WTC11 (cell line): ENCODE measurements at regions not wholly inside any gene's neighbourhood (a gene's known extent, or its start where the extent isn't known, plus 50 kb on each side); places are given as distances from the start of the nearest gene placed in this dataset.

Source experiments
- ATAC-seq: fragments of 200-7000 bp; cut with Tn5 transposase; 2 replicates; pipeline ENCODE4 v1.10.0; 2021; ENCODE audit warnings: mild to moderate bottlenecking, moderate library complexity
- CTCF ChIA-PET: fragments of 300-600 bp; sonication (Branson Sonifier 250); formaldehyde crosslinking; loops from one replicate; lab custom pipeline; 2021; ENCODE audit warnings: antibody characterized with exemption; lab: Charles Lee
- POLR2A ChIA-PET: fragments of 350-600 bp; sonication (Branson Sonifier 250); formaldehyde crosslinking; loops from one replicate; lab custom pipeline; 2021; ENCODE audit warnings: antibody characterized with exemption; lab: Charles Lee
- DNase-seq: peaks from one replicate; pipeline ENCODE4 v3.0.0; 2021; ENCODE audit warnings: low spot score
- H3K27ac Mint-ChIP-seq: 2 replicates; pipeline ENCODE4 v1.8.0; 2021; ENCODE audit warnings: mixed read lengths
- H3K27me3 Mint-ChIP-seq: 2 replicates; pipeline ENCODE4 v1.8.0; 2021; ENCODE audit warnings: low read depth, mild to moderate bottlenecking, moderate library complexity, mixed read lengths
- H3K36me3 Mint-ChIP-seq: 2 replicates; pipeline ENCODE4 v1.8.0; 2021; ENCODE audit warnings: mixed read lengths
- H3K4me1 Mint-ChIP-seq: 2 replicates; pipeline ENCODE4 v1.8.0; 2022; ENCODE audit warnings: mixed read lengths
- H3K4me3 Mint-ChIP-seq: 2 replicates; pipeline ENCODE4 v1.8.0; 2021; ENCODE audit warnings: mild to moderate bottlenecking, moderate library complexity, mixed read lengths
- H3K9me3 Mint-ChIP-seq: 2 replicates; pipeline ENCODE4 v1.8.0; 2021; ENCODE audit warnings: mixed read lengths
- ATF1 ChIP-seq: sonication (generic); formaldehyde crosslinking; IDR thresholded peaks from 2 replicates; pipeline ENCODE4 v1.8.1; 2023; ENCODE audit warnings: mild to moderate bottlenecking, moderate library complexity, missing genetic modification reagents
- EMX1 ChIP-seq: fragments of 250-450 bp; sonication (Bioruptor Pico); IDR thresholded peaks from 2 replicates; pipeline ENCODE4 v1.8.0; 2021; ENCODE audit warnings: mild to moderate bottlenecking
- FOXP1 ChIP-seq: sonication (generic); formaldehyde crosslinking; IDR thresholded peaks from 2 replicates; pipeline ENCODE4 v1.8.0; 2022; ENCODE audit warnings: missing genetic modification reagents, mild to moderate bottlenecking, moderate library complexity, borderline replicate concordance
- NFE2L1 ChIP-seq: sonication (generic); formaldehyde crosslinking; IDR thresholded peaks from 2 replicates; pipeline ENCODE4 v1.8.1; 2023; ENCODE audit warnings: missing genetic modification reagents
- NFYB ChIP-seq: sonication (generic); formaldehyde crosslinking; conservative IDR thresholded peaks from 2 replicates; pipeline ENCODE4 v1.8.0; 2022; ENCODE audit warnings: low read depth, missing genetic modification reagents
- NR1H2 ChIP-seq: sonication (generic); formaldehyde crosslinking; IDR thresholded peaks from 2 replicates; pipeline ENCODE4 v1.9.0; 2021; ENCODE audit warnings: mild to moderate bottlenecking, moderate library complexity, missing genetic modification reagents
- NR3C1 ChIP-seq: sonication (generic); formaldehyde crosslinking; conservative IDR thresholded peaks from 2 replicates; pipeline ENCODE4 v1.8.1; 2023; ENCODE audit warnings: low read depth, mild to moderate bottlenecking, missing genetic modification reagents
- SP1 ChIP-seq: sonication (generic); formaldehyde crosslinking; conservative IDR thresholded peaks from 2 replicates; pipeline ENCODE4 v1.8.1; 2022; ENCODE audit warnings: missing genetic modification reagents
- TP53 ChIP-seq: sonication (generic); formaldehyde crosslinking; IDR thresholded peaks from 2 replicates; pipeline ENCODE4 v1.8.1; 2023; ENCODE audit warnings: mild to moderate bottlenecking, missing genetic modification reagents
- ZNF121 ChIP-seq: sonication (generic); formaldehyde crosslinking; IDR thresholded peaks from 2 replicates; pipeline ENCODE4 v1.8.0; 2023; ENCODE audit warnings: missing genetic modification reagents
- ZNF138 ChIP-seq: sonication (generic); formaldehyde crosslinking; conservative IDR thresholded peaks from 2 replicates; pipeline ENCODE4 v1.8.1; 2022; ENCODE audit warnings: mild to moderate bottlenecking, moderate library complexity, missing genetic modification reagents
- ZNF317 ChIP-seq: sonication (generic); formaldehyde crosslinking; IDR thresholded peaks from 2 replicates; pipeline ENCODE4 v1.8.1; 2023; ENCODE audit warnings: low read depth, mild to moderate bottlenecking, moderate library complexity, missing genetic modification reagents, borderline replicate concordance
- TF ChIP-seq, protein P1 (sequence below): fragments of 250-450 bp; sonication (Bioruptor Pico); IDR thresholded peaks from 2 replicates; pipeline ENCODE4 v1.8.0; 2021; ENCODE audit warnings: mild to moderate bottlenecking
- TF ChIP-seq, protein P2 (sequence below): fragments of 250-450 bp; sonication (Bioruptor Pico); IDR thresholded peaks from 2 replicates; pipeline ENCODE4 v1.9.0; 2021; ENCODE audit warnings: mild to moderate bottlenecking
- TF ChIP-seq, protein P3 (sequence below): sonication (generic); formaldehyde crosslinking; IDR thresholded peaks from 2 replicates; pipeline ENCODE4 v1.8.0; 2022; ENCODE audit warnings: missing genetic modification reagents
- TF ChIP-seq, protein P4 (sequence below): sonication (generic); formaldehyde crosslinking; IDR thresholded peaks from 2 replicates; pipeline ENCODE4 v1.8.1; 2023; ENCODE audit warnings: mild to moderate bottlenecking, missing genetic modification reagents, borderline replicate concordance
- TF ChIP-seq, protein P5 (sequence below): sonication (generic); formaldehyde crosslinking; IDR thresholded peaks from 2 replicates; pipeline ENCODE4 v1.8.1; 2023; ENCODE audit warnings: mild to moderate bottlenecking, moderate library complexity, missing genetic modification reagents

DNA sequence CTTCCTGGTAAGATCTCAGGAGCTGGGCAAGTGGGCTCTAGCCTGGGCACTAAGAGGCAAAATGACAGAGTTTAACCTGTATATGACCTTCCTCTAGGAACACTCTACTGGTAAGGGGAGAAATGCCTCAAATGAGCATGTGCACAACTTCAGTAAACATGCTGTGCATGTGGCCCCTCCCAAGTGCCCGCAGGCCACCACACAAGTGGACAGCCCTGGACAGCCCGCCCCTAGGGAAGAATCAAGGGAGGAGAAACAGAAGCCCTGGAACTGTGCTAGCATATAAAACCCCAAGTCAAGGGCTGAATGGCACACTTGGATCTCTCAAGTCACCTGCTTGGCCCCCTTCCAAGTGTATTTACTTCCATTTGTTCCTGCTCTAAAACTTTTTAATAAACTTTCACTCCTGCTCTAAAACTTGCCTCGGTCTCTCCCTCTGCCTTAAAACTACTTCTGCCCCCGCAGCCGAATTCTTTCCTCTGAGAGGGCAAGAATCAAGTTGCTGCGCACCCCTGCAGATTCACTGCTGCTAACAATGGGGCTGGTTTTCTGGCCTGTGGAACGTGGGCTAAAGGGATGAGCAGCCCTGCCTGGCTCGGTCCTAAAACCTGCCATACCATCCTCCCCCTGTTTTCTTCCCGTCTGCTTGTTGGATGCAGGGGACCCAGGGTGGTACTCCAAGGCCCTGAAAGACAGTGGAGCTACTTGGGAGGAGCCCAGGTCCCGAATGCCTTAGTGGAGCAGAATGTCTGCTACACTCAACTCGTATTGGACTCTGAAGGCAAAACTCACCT is 93.5 kb downstream of the IER5 start:
- H3K27me3 Mint-ChIP-seq, result peaks cover 20% of the 10 kb centered on the region
- no peak overlapping the region for H3K4me3 Mint-ChIP-seq
- ATAC-seq (peak; percentile 25), DNase-seq (no peak)
- no peak overlapping the region for H3K27ac Mint-ChIP-seq
- H3K36me3 Mint-ChIP-seq, result no peaks in the 10 kb centered on the region
- TF ChIP-seq FOXP1 (CRISPR knock-in tag) (no peak), NR1H2 (CRISPR knock-in tag) (no peak), ZNF138 (no peak), ZNF121 (CRISPR knock-in tag) (no peak), EMX1 (CRISPR knock-in tag) (no peak), NFE2L1 (CRISPR knock-in tag) (no peak), NFYB (CRISPR knock-in tag) (no peak), NR3C1 (CRISPR knock-in tag) (no peak), ATF1 (no peak), SP1 (CRISPR knock-in tag) (no peak), ZNF317 (no peak), TP53 (no peak)
- TF ChIP-seq, protein P1, sequence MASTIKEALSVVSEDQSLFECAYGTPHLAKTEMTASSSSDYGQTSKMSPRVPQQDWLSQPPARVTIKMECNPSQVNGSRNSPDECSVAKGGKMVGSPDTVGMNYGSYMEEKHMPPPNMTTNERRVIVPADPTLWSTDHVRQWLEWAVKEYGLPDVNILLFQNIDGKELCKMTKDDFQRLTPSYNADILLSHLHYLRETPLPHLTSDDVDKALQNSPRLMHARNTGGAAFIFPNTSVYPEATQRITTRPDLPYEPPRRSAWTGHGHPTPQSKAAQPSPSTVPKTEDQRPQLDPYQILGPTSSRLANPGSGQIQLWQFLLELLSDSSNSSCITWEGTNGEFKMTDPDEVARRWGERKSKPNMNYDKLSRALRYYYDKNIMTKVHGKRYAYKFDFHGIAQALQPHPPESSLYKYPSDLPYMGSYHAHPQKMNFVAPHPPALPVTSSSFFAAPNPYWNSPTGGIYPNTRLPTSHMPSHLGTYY (CRISPR knock-in tag), result no peak
- TF ChIP-seq, protein P2, sequence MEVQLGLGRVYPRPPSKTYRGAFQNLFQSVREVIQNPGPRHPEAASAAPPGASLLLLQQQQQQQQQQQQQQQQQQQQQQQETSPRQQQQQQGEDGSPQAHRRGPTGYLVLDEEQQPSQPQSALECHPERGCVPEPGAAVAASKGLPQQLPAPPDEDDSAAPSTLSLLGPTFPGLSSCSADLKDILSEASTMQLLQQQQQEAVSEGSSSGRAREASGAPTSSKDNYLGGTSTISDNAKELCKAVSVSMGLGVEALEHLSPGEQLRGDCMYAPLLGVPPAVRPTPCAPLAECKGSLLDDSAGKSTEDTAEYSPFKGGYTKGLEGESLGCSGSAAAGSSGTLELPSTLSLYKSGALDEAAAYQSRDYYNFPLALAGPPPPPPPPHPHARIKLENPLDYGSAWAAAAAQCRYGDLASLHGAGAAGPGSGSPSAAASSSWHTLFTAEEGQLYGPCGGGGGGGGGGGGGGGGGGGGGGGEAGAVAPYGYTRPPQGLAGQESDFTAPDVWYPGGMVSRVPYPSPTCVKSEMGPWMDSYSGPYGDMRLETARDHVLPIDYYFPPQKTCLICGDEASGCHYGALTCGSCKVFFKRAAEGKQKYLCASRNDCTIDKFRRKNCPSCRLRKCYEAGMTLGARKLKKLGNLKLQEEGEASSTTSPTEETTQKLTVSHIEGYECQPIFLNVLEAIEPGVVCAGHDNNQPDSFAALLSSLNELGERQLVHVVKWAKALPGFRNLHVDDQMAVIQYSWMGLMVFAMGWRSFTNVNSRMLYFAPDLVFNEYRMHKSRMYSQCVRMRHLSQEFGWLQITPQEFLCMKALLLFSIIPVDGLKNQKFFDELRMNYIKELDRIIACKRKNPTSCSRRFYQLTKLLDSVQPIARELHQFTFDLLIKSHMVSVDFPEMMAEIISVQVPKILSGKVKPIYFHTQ (CRISPR knock-in tag), result no peak
- TF ChIP-seq, protein P3, sequence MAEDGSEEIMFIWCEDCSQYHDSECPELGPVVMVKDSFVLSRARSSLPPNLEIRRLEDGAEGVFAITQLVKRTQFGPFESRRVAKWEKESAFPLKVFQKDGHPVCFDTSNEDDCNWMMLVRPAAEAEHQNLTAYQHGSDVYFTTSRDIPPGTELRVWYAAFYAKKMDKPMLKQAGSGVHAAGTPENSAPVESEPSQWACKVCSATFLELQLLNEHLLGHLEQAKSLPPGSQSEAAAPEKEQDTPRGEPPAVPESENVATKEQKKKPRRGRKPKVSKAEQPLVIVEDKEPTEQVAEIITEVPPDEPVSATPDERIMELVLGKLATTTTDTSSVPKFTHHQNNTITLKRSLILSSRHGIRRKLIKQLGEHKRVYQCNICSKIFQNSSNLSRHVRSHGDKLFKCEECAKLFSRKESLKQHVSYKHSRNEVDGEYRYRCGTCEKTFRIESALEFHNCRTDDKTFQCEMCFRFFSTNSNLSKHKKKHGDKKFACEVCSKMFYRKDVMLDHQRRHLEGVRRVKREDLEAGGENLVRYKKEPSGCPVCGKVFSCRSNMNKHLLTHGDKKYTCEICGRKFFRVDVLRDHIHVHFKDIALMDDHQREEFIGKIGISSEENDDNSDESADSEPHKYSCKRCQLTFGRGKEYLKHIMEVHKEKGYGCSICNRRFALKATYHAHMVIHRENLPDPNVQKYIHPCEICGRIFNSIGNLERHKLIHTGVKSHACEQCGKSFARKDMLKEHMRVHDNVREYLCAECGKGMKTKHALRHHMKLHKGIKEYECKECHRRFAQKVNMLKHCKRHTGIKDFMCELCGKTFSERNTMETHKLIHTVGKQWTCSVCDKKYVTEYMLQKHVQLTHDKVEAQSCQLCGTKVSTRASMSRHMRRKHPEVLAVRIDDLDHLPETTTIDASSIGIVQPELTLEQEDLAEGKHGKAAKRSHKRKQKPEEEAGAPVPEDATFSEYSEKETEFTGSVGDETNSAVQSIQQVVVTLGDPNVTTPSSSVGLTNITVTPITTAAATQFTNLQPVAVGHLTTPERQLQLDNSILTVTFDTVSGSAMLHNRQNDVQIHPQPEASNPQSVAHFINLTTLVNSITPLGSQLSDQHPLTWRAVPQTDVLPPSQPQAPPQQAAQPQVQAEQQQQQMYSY (CRISPR knock-in tag), result no peak
- TF ChIP-seq, protein P4, sequence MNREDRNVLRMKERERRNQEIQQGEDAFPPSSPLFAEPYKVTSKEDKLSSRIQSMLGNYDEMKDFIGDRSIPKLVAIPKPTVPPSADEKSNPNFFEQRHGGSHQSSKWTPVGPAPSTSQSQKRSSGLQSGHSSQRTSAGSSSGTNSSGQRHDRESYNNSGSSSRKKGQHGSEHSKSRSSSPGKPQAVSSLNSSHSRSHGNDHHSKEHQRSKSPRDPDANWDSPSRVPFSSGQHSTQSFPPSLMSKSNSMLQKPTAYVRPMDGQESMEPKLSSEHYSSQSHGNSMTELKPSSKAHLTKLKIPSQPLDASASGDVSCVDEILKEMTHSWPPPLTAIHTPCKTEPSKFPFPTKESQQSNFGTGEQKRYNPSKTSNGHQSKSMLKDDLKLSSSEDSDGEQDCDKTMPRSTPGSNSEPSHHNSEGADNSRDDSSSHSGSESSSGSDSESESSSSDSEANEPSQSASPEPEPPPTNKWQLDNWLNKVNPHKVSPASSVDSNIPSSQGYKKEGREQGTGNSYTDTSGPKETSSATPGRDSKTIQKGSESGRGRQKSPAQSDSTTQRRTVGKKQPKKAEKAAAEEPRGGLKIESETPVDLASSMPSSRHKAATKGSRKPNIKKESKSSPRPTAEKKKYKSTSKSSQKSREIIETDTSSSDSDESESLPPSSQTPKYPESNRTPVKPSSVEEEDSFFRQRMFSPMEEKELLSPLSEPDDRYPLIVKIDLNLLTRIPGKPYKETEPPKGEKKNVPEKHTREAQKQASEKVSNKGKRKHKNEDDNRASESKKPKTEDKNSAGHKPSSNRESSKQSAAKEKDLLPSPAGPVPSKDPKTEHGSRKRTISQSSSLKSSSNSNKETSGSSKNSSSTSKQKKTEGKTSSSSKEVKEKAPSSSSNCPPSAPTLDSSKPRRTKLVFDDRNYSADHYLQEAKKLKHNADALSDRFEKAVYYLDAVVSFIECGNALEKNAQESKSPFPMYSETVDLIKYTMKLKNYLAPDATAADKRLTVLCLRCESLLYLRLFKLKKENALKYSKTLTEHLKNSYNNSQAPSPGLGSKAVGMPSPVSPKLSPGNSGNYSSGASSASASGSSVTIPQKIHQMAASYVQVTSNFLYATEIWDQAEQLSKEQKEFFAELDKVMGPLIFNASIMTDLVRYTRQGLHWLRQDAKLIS (CRISPR knock-in tag), result no peak
- TF ChIP-seq, protein P5, sequence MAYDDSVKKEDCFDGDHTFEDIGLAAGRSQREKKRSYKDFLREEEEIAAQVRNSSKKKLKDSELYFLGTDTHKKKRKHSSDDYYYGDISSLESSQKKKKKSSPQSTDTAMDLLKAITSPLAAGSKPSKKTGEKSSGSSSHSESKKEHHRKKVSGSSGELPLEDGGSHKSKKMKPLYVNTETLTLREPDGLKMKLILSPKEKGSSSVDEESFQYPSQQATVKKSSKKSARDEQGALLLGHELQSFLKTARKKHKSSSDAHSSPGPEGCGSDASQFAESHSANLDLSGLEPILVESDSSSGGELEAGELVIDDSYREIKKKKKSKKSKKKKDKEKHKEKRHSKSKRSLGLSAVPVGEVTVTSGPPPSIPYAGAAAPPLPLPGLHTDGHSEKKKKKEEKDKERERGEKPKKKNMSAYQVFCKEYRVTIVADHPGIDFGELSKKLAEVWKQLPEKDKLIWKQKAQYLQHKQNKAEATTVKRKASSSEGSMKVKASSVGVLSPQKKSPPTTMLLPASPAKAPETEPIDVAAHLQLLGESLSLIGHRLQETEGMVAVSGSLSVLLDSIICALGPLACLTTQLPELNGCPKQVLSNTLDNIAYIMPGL (CRISPR knock-in tag), result no peak
- peaks cover 15% of the 10 kb centered on the region; the same call in 1 of the 2 replicates for H3K9me3 Mint-ChIP-seq
- ChIA-PET POLR2A (no interaction called here), CTCF (interaction anchor here (0.6 to 4.3 kb wide), 9 partner anchors 7 to 1113 kb away, joined by 3 to 34 read pairs (median 6); no protein-coding TSS in a partner anchor)
- peaks cover 34% of the 10 kb centered on the region for H3K4me1 Mint-ChIP-seq
